Loucy (cell line): ENCODE measurements at regions not wholly inside any gene's neighbourhood (a gene's known extent, or its start where the extent isn't known, plus 50 kb on each side); places are given as distances from the start of the nearest gene placed in this dataset.

ENCODE experiments used
- H2AFZ ChIP-seq: fragments of 200-600 bp; sonication (generic); 2 replicates; pipeline ENCODE4 v1.6.0; 2016; ENCODE audit warnings: antibody characterized with exemption, mild to moderate bottlenecking, low read length, moderate library complexity
- H3F3A ChIP-seq: fragments of 200-600 bp; 2 replicates; pipeline ENCODE4 v1.6.0; 2016; ENCODE audit warnings: antibody characterized with exemption, low read depth, mild to moderate bottlenecking
- H3K27me3 ChIP-seq: fragments of 200-600 bp; sonication (generic); 2 replicates; pipeline ENCODE4 v1.6.1; 2014; ENCODE audit warnings: low read length, mild to moderate bottlenecking; ENCODE audit not compliant: insufficient read depth, poor library complexity, severe bottlenecking
- H3K36me3 ChIP-seq: fragments of 200-600 bp; sonication (generic); 2 replicates; pipeline ENCODE4 v1.6.1; 2016; ENCODE audit warnings: low read length; ENCODE audit not compliant: insufficient read depth
- H3K4me1 ChIP-seq: fragments of 200-600 bp; sonication (generic); 2 replicates; pipeline ENCODE4 v1.5.1; 2014; ENCODE audit warnings: low read length, mild to moderate bottlenecking; ENCODE audit not compliant: insufficient read depth, poor library complexity, severe bottlenecking
- H3K4me2 ChIP-seq: fragments of 200-600 bp; sonication (generic); 2 replicates; pipeline ENCODE4 v1.6.0; 2014; ENCODE audit warnings: antibody characterized with exemption, low read length, low read depth, mild to moderate bottlenecking; ENCODE audit not compliant: poor library complexity, severe bottlenecking
- H3K4me3 ChIP-seq: fragments of 200-600 bp; sonication (generic); 2 replicates; pipeline ENCODE4 v1.5.1; 2014; ENCODE audit warnings: low read length, mild to moderate bottlenecking, mixed read lengths; ENCODE audit not compliant: poor library complexity, severe bottlenecking
- H3K79me2 ChIP-seq: fragments of 200-600 bp; sonication (generic); 2 replicates; pipeline ENCODE4 v1.6.1; 2014; ENCODE audit warnings: low read length; ENCODE audit not compliant: insufficient read depth
- H3K9ac ChIP-seq: fragments of 200-600 bp; sonication (generic); 2 replicates; pipeline ENCODE4 v1.6.0; 2014; ENCODE audit warnings: mild to moderate bottlenecking, low read depth, low read length, moderate library complexity; ENCODE audit not compliant: poor library complexity, severe bottlenecking
- H3K9me2 ChIP-seq: fragments of 200-600 bp; sonication (generic); replicated peaks from 2 replicates; pipeline ENCODE4 v1.6.1; 2016; ENCODE audit warnings: low read depth, low read length, mixed read lengths
- H3K9me3 ChIP-seq: fragments of 200-600 bp; sonication (generic); 2 replicates; pipeline ENCODE4 v1.6.1; 2014; ENCODE audit warnings: mild to moderate bottlenecking, antibody characterized with exemption, low read length, low read depth; ENCODE audit not compliant: insufficient read depth
- H4K20me1 ChIP-seq: fragments of 200-600 bp; sonication (generic); 2 replicates; pipeline ENCODE4 v1.6.0; 2014; ENCODE audit warnings: antibody characterized with exemption, low read length, mild to moderate bottlenecking; ENCODE audit not compliant: insufficient read depth, poor library complexity, severe bottlenecking
- CTCF ChIP-seq: fragments of 200-600 bp; sonication (generic); conservative IDR thresholded peaks from 2 replicates; pipeline ENCODE4 v1.5.1; 2014; ENCODE audit warnings: mild to moderate bottlenecking, antibody characterized with exemption, low read length
- EZH2phosphoT487 ChIP-seq: fragments of 200-600 bp; IDR thresholded peaks from 2 replicates; pipeline ENCODE4 v1.6.1; 2018; ENCODE audit warnings: antibody characterized with exemption, mild to moderate bottlenecking, moderate library complexity, borderline replicate concordance

GRCh38 chr14:40911141-40911540 is 695.5 kb upstream of the LRFN5 start:
- H3K4me1 ChIP-seq: no peaks in the 10 kb centered on the region
- H3K9ac ChIP-seq: no peak overlapping the region
- H3K4me3 ChIP-seq: no peak overlapping the region
- no peaks in the 10 kb centered on the region for H3F3A ChIP-seq
- no peaks in the 10 kb centered on the region for H4K20me1 ChIP-seq
- no peaks in the 10 kb centered on the region for H3K27me3 ChIP-seq
- no peak overlapping the region for H2AFZ ChIP-seq
- H3K9me2 ChIP-seq: no peaks in the 10 kb centered on the region
- no peak overlapping the region for H3K4me2 ChIP-seq
- H3K79me2 ChIP-seq: no peaks in the 10 kb centered on the region
- H3K9me3 ChIP-seq: no peaks in the 10 kb centered on the region
- no peak for TF ChIP-seq CTCF
- TF ChIP-seq EZH2phosphoT487: no peak
- H3K36me3 ChIP-seq: no peaks in the 10 kb centered on the region

- Histone ChIP-seq H3K4me1 (no peaks in the 10 kb centered on the region), H3K36me3 (no peaks in the 10 kb centered on the region), H4K20me1 (no peaks in the 10 kb centered on the region), H3K9me2 (no peaks in the 10 kb centered on the region), H3K9ac (no peak overlapping the region), H3K4me3 (no peak overlapping the region), H3K9me3 (no peaks in the 10 kb centered on the region), H3K79me2 (no peaks in the 10 kb centered on the region), H2AFZ (no peak overlapping the region), H3F3A (no peaks in the 10 kb centered on the region), H3K27me3 (no peaks in the 10 kb centered on the region), H3K4me2 (no peak overlapping the region)
- TF ChIP-seq CTCF (no peak), EZH2phosphoT487 (no peak)
Measured at GRCh38 chr14:40909906-40910305, 696.8 kb upstream of the LRFN5 start.

- Histone ChIP-seq H3K79me2 (no peaks in the 10 kb centered on the region), H3K27me3 (no peaks in the 10 kb centered on the region), H3K9me3 (no peaks in the 10 kb centered on the region), H3F3A (no peaks in the 10 kb centered on the region), H3K4me2 (no peak overlapping the region), H2AFZ (no peak overlapping the region), H3K4me3 (no peak overlapping the region), H3K4me1 (no peaks in the 10 kb centered on the region), H4K20me1 (no peaks in the 10 kb centered on the region), H3K9ac (no peak overlapping the region), H3K9me2 (no peaks in the 10 kb centered on the region), H3K36me3 (no peaks in the 10 kb centered on the region)
- no peak for TF ChIP-seq EZH2phosphoT487
- TF ChIP-seq CTCF: no peak
Measured at GRCh38 chr14:40903709-40904108, 703.0 kb upstream of the LRFN5 start.
